Nephron progenitor cell (in vitro differentiated cells): ENCODE measurements at regions not wholly inside any gene's neighbourhood (a gene's known extent, or its start where the extent isn't known, plus 50 kb on each side); places are given as distances from the start of the nearest gene placed in this dataset.

ENCODE experiments used
- DNase-seq: peaks from one replicate; pipeline ENCODE4 v3.0.0; 2021
- H3K27ac Mint-ChIP-seq: 2 replicates; pipeline ENCODE4 v1.8.0; 2021; ENCODE audit warnings: mild to moderate bottlenecking, moderate library complexity, mixed read lengths
- H3K27me3 Mint-ChIP-seq: 2 replicates; pipeline ENCODE4 v1.8.0; 2021; ENCODE audit warnings: mild to moderate bottlenecking, low read depth, mixed read lengths; ENCODE audit not compliant: poor library complexity
- H3K36me3 Mint-ChIP-seq: 2 replicates; pipeline ENCODE4 v1.8.0; 2021; ENCODE audit warnings: low read depth, mixed read lengths
- H3K4me1 Mint-ChIP-seq: 2 replicates; pipeline ENCODE4 v1.8.0; 2021; ENCODE audit warnings: mixed read lengths
- H3K4me3 Mint-ChIP-seq: 2 replicates; pipeline ENCODE4 v1.8.0; 2021; ENCODE audit warnings: mild to moderate bottlenecking, moderate library complexity, mixed read lengths
- H3K9me3 Mint-ChIP-seq: 2 replicates; pipeline ENCODE4 v1.8.0; 2021; ENCODE audit warnings: mild to moderate bottlenecking, moderate library complexity, mixed read lengths
- CTCF ChIP-seq: fragments of 200-600 bp; sonication (generic); IDR thresholded peaks from 2 replicates; pipeline ENCODE4 v1.5.0; 2021; ENCODE audit warnings: antibody characterized with exemption

- H3K27me3 Mint-ChIP-seq: no peaks in the 10 kb centered on the region
- H3K27ac Mint-ChIP-seq: no peak overlapping the region
- H3K9me3 Mint-ChIP-seq: no peaks in the 10 kb centered on the region
- no peaks in the 10 kb centered on the region for H3K4me1 Mint-ChIP-seq
- no peak for TF ChIP-seq CTCF
- DNase-seq: no peak
- no peaks in the 10 kb centered on the region for H3K36me3 Mint-ChIP-seq
- no peak overlapping the region for H3K4me3 Mint-ChIP-seq
These were observed 476.4 kb upstream of the HS3ST1 start for GRCh38 chr4:11904846-11905739.

GRCh38 chr4:11904117-11904535, 475.4 kb upstream of the HS3ST1 start:
- no peak for DNase-seq
- no peak overlapping the region for H3K4me3 Mint-ChIP-seq
- H3K9me3 Mint-ChIP-seq: peaks cover 2% of the 10 kb centered on the region
- no peak for TF ChIP-seq CTCF
- no peak overlapping the region for H3K27ac Mint-ChIP-seq
- H3K4me1 Mint-ChIP-seq: no peaks in the 10 kb centered on the region
- H3K36me3 Mint-ChIP-seq: no peaks in the 10 kb centered on the region
- H3K27me3 Mint-ChIP-seq: no peaks in the 10 kb centered on the region

DNA sequence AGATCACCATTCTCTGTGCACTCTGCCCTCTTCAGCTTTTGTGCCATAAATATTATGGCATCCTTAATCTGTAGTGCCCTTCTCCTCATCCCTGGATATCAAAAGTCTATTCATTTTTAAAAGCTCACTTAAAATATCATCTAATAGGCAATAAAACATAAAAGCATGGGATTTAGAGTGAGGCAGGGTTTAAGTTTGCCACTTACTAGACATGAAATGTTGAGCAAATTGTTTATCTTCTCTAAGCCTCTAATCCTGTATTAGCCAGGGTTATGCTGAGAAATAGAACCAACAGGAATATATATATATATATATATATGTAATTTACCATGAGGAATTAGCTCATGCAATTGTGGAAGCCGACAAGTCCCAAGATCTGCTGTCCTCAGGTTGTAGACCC, 472.4 kb upstream of the HS3ST1 start:
- no peak for TF ChIP-seq CTCF
- Mint-ChIP-seq H3K36me3 (no peaks in the 10 kb centered on the region), H3K27me3 (no peaks in the 10 kb centered on the region), H3K4me3 (no peak overlapping the region), H3K9me3 (peaks cover 26% of the 10 kb centered on the region), H3K4me1 (no peaks in the 10 kb centered on the region), H3K27ac (no peak overlapping the region)
- DNase-seq: no peak

- no peak for DNase-seq
- H3K9me3 Mint-ChIP-seq: peaks cover 26% of the 10 kb centered on the region
- no peak overlapping the region for H3K4me3 Mint-ChIP-seq
- no peak overlapping the region for H3K27ac Mint-ChIP-seq
- H3K27me3 Mint-ChIP-seq: no peaks in the 10 kb centered on the region
- no peaks in the 10 kb centered on the region for H3K4me1 Mint-ChIP-seq
- H3K36me3 Mint-ChIP-seq: no peaks in the 10 kb centered on the region
- TF ChIP-seq CTCF: no peak
These were observed 471.7 kb upstream of the HS3ST1 start for GRCh38 chr4:11900359-11900758.

DNA sequence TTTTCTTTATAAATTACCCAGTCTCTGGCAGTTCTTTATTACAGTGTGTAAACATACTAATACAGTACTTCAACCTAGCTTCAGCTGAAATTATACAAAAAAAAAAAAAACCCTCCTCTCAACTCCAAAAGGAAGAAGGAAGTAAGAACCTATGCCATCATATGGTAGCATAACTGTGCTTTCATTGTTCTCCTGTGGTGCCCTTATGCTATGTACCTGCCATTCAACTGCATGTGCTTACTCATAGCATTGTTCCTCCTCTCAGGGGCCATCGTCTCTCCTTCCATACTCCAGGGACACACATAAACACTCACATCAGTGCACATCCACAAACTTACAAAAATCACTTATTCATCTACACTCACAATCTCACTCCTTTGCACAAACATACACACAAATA, 470.1 kb upstream of the HS3ST1 start:
- H3K27ac Mint-ChIP-seq: no peak overlapping the region
- no peak for TF ChIP-seq CTCF
- H3K9me3 Mint-ChIP-seq: peaks cover 26% of the 10 kb centered on the region
- DNase-seq: no peak
- no peaks in the 10 kb centered on the region for H3K36me3 Mint-ChIP-seq
- H3K4me3 Mint-ChIP-seq: no peak overlapping the region
- no peaks in the 10 kb centered on the region for H3K4me1 Mint-ChIP-seq
- H3K27me3 Mint-ChIP-seq: no peaks in the 10 kb centered on the region

DNA sequence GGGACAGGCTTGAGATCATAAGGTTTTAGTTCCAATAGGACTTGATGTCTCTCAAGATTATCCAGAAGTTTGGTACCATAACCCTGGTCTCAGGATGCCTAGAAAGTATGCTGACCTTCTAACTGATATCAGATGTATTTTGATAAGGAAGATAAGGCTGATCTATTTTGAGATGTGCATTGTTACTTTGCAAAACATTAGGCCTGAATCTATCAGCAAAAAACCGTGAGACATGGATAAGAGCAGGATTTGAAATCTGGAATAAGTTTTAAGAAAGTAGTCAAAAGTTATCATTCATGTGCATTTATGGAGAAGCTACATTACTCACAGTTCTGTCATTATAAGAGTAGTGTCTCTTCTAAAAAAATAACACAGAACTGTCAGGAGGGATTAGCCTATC, 467.1 kb upstream of the HS3ST1 start:
- no peak for DNase-seq
- Mint-ChIP-seq H3K36me3 (no peaks in the 10 kb centered on the region), H3K27me3 (no peaks in the 10 kb centered on the region), H3K4me1 (no peaks in the 10 kb centered on the region), H3K9me3 (peaks cover 26% of the 10 kb centered on the region), H3K27ac (no peak overlapping the region), H3K4me3 (no peak overlapping the region)
- TF ChIP-seq CTCF: no peak
